KMS-11 (cell line): ENCODE measurements at regions not wholly inside any gene's neighbourhood (a gene's known extent, or its start where the extent isn't known, plus 50 kb on each side); places are given as distances from the start of the nearest gene placed in this dataset.

ENCODE experiments used
- H2AFZ ChIP-seq: fragments of 200-600 bp; sonication (generic); 2 replicates; pipeline ENCODE4 v1.6.1; 2016; ENCODE audit warnings: antibody characterized with exemption, mixed run types, low read depth
- H3K27ac ChIP-seq: fragments of 200-600 bp; sonication (generic); 2 replicates; pipeline ENCODE4 v1.6.1; 2016; ENCODE audit warnings: mild to moderate bottlenecking, mixed run types
- H3K27me3 ChIP-seq: fragments of 200-600 bp; sonication (generic); 2 replicates; pipeline ENCODE4 v1.6.1; 2017; ENCODE audit warnings: mild to moderate bottlenecking, low read depth, mixed run types, moderate library complexity; ENCODE audit not compliant: insufficient read depth
- H3K36me3 ChIP-seq: fragments of 200-600 bp; sonication (generic); 2 replicates; pipeline ENCODE4 v1.6.1; 2017; ENCODE audit warnings: mild to moderate bottlenecking, mixed run types; ENCODE audit not compliant: insufficient read depth
- H3K4me1 ChIP-seq: fragments of 200-600 bp; sonication (generic); 2 replicates; pipeline ENCODE4 v1.6.1; 2016; ENCODE audit warnings: mild to moderate bottlenecking, low read depth, mixed run types; ENCODE audit not compliant: poor library complexity, severe bottlenecking
- H3K4me2 ChIP-seq: fragments of 200-600 bp; sonication (generic); 2 replicates; pipeline ENCODE4 v1.7.0; 2016; ENCODE audit warnings: mild to moderate bottlenecking, mixed run types
- H3K4me3 ChIP-seq: fragments of 200-600 bp; sonication (generic); IDR thresholded peaks from 2 replicates; pipeline ENCODE4 v1.6.1; 2017; ENCODE audit warnings: low read depth, low read length, mixed read lengths; ENCODE audit not compliant: insufficient read depth
- H3K79me2 ChIP-seq: fragments of 200-600 bp; sonication (generic); 2 replicates; pipeline ENCODE4 v1.6.1; 2016; ENCODE audit warnings: low read depth, mixed run types; ENCODE audit not compliant: insufficient read depth
- H3K9ac ChIP-seq: fragments of 200-600 bp; sonication (generic); 2 replicates; pipeline ENCODE4 v1.6.1; 2016; ENCODE audit warnings: mild to moderate bottlenecking, mixed run types
- H4K20me1 ChIP-seq: fragments of 200-600 bp; sonication (generic); 2 replicates; pipeline ENCODE4 v1.6.1; 2016; ENCODE audit warnings: mild to moderate bottlenecking, mixed run types; ENCODE audit not compliant: insufficient read depth
- CTCF ChIP-seq: fragments of 200-600 bp; sonication (generic); conservative IDR thresholded peaks from 2 replicates; pipeline ENCODE4 v1.6.1; 2017; ENCODE audit warnings: low read depth, mild to moderate bottlenecking, antibody characterized with exemption, low read length, moderate library complexity, mixed read lengths

DNA sequence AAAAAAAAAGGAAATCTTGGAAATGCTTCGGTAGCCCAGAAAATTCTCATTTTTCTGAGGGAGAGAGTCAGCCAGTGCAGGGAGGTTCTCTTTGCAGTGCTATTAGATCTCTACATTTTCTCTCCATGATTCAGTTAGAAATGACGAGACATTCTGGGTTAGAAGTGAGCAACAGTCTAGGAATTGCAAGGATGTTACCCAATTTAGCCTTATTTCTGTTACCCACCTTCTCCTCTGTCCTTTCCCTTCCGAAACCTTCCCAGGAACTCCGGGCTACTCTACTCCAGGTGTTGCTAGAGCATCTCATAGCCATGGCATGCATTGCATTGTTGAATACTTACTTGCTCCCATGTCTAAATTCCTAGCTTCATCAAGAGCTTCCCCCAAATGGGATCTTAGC, 106.8 kb downstream of the EDEM1 start:
- H3K27me3 ChIP-seq: no peaks in the 10 kb centered on the region
- H3K36me3 ChIP-seq: no peaks in the 10 kb centered on the region
- H3K79me2 ChIP-seq: no peaks in the 10 kb centered on the region
- no peak overlapping the region for H3K9ac ChIP-seq
- TF ChIP-seq CTCF: no peak
- no peaks in the 10 kb centered on the region for H4K20me1 ChIP-seq
- H3K4me2 ChIP-seq: no peak overlapping the region
- H2AFZ ChIP-seq: no peak overlapping the region
- no peaks in the 10 kb centered on the region for H3K4me1 ChIP-seq
- no peak overlapping the region for H3K27ac ChIP-seq
- no peak overlapping the region for H3K4me3 ChIP-seq

DNA sequence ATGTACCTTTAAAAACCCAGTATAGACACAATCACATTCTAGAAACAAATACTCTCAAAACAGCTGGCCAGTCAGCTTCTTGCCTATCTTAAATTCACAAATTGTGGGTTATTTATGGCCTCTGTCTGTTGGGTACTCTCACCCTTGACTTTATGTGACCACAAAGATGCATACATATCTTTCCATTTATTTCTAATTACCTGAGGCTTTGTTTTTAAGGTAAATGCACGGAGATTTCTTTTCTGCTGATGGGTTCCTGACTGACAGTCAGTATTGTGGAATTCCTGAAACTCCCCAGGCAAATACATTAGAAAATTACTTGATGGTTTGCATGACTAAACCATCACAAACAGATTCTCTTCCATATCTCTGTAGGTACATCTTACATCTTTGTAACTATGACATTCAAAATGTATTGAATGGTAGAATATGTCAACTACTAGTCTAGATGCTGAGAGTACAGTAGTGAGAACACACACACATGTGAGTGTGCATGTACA, 107.7 kb downstream of the EDEM1 start:
- no peak for TF ChIP-seq CTCF
- no peaks in the 10 kb centered on the region for H3K79me2 ChIP-seq
- no peak overlapping the region for H2AFZ ChIP-seq
- no peaks in the 10 kb centered on the region for H4K20me1 ChIP-seq
- no peaks in the 10 kb centered on the region for H3K4me1 ChIP-seq
- H3K36me3 ChIP-seq: no peaks in the 10 kb centered on the region
- no peak overlapping the region for H3K4me3 ChIP-seq
- H3K9ac ChIP-seq: no peak overlapping the region
- no peaks in the 10 kb centered on the region for H3K27me3 ChIP-seq
- no peak overlapping the region for H3K4me2 ChIP-seq
- no peak overlapping the region for H3K27ac ChIP-seq

GRCh38 chr3:5296362-5296761, 108.9 kb downstream of the EDEM1 start:
- Histone ChIP-seq H3K9ac (no peak overlapping the region), H3K4me2 (no peak overlapping the region), H3K4me1 (no peaks in the 10 kb centered on the region), H3K36me3 (no peaks in the 10 kb centered on the region), H3K4me3 (no peak overlapping the region), H4K20me1 (no peaks in the 10 kb centered on the region), H2AFZ (no peak overlapping the region), H3K79me2 (no peaks in the 10 kb centered on the region), H3K27ac (no peak overlapping the region), H3K27me3 (no peaks in the 10 kb centered on the region)
- TF ChIP-seq CTCF: no peak

DNA sequence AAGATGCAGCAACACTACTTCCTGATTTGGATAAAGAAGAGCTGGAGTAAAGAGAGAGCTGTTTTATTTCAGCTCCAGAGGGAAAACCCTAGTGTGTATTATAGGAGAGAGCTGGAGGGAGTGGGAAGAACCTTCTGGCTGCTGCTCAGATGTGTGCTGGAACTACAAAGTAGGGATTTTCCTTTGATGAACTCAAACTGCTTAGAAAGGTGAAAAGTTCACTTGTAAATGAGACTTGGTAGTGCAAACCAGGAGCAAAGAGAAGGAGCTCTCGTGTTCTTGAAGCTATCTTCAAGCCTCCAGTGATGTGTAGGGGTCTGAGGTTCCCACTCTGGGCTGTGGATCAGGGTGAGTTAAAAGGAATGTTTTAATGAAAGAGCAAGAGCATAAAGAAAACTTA, 110.4 kb downstream of the EDEM1 start:
- TF ChIP-seq CTCF: no peak
- no peak overlapping the region for H3K9ac ChIP-seq
- H3K27ac ChIP-seq: no peak overlapping the region
- H3K79me2 ChIP-seq: no peaks in the 10 kb centered on the region
- H3K36me3 ChIP-seq: no peaks in the 10 kb centered on the region
- no peak overlapping the region for H2AFZ ChIP-seq
- no peaks in the 10 kb centered on the region for H4K20me1 ChIP-seq
- no peak overlapping the region for H3K4me3 ChIP-seq
- H3K4me1 ChIP-seq: no peaks in the 10 kb centered on the region
- H3K4me2 ChIP-seq: no peak overlapping the region
- no peaks in the 10 kb centered on the region for H3K27me3 ChIP-seq
